OCI-LY1 (cell line): ENCODE measurements at regions not wholly inside any gene's neighbourhood (a gene's known extent, or its start where the extent isn't known, plus 50 kb on each side); places are given as distances from the start of the nearest gene placed in this dataset.

Source experiments
- H2AFZ ChIP-seq: fragments of 200-600 bp; sonication (generic), shearing (Covaris generic); 2 replicates; pipeline ENCODE4 v1.6.0; 2014; ENCODE audit warnings: antibody characterized with exemption, mild to moderate bottlenecking, low read length
- H3F3A ChIP-seq: fragments of 200-600 bp; sonication (generic), shearing (Covaris generic); 2 replicates; pipeline ENCODE4 v1.6.0; 2014; ENCODE audit warnings: mild to moderate bottlenecking, antibody characterized with exemption, low read length, moderate library complexity; ENCODE audit not compliant: insufficient read depth
- H3K27ac ChIP-seq: fragments of 200-600 bp; sonication (generic); 2 replicates; pipeline ENCODE4 v1.5.1; 2014; ENCODE audit warnings: low read length, mixed run types, mild to moderate bottlenecking, low read depth; ENCODE audit not compliant: poor library complexity, severe bottlenecking
- H3K27me3 ChIP-seq: fragments of 200-600 bp; sonication (generic); 2 replicates; pipeline ENCODE4 v1.6.0; 2014; ENCODE audit warnings: antibody characterized with exemption, mild to moderate bottlenecking, low read length, moderate library complexity; ENCODE audit not compliant: insufficient read depth
- H3K36me3 ChIP-seq: fragments of 200-600 bp; sonication (generic); 2 replicates; pipeline ENCODE4 v1.6.1; 2014; ENCODE audit warnings: mild to moderate bottlenecking, antibody characterized with exemption, low read length, moderate library complexity, mixed read lengths; ENCODE audit not compliant: insufficient read depth
- H3K4me1 ChIP-seq: fragments of 200-600 bp; sonication (generic); 2 replicates; pipeline ENCODE4 v1.5.1; 2014; ENCODE audit warnings: mild to moderate bottlenecking, low read length, moderate library complexity; ENCODE audit not compliant: insufficient read depth, severe bottlenecking
- H3K4me2 ChIP-seq: fragments of 200-600 bp; sonication (generic), shearing (Covaris generic); 2 replicates; pipeline ENCODE4 v1.6.1; 2014; ENCODE audit warnings: low read length
- H3K4me3 ChIP-seq: fragments of 200-600 bp; sonication (generic); 2 replicates; pipeline ENCODE4 v1.5.1; 2014; ENCODE audit warnings: low read length, low read depth, mild to moderate bottlenecking, mixed read lengths; ENCODE audit not compliant: poor library complexity, severe bottlenecking
- H3K79me2 ChIP-seq: fragments of 200-600 bp; shearing (Covaris generic); 2 replicates; pipeline ENCODE4 v1.6.1; 2016; ENCODE audit warnings: mixed run types, low read length, mixed read lengths; ENCODE audit not compliant: insufficient read depth
- H3K9ac ChIP-seq: fragments of 200-600 bp; sonication (generic), shearing (Covaris generic); 2 replicates; pipeline ENCODE4 v1.6.1; 2014; ENCODE audit warnings: mild to moderate bottlenecking, low read length, mixed read lengths
- H3K9me2 ChIP-seq: fragments of 200-600 bp; sonication (generic), shearing (Covaris generic); 2 replicates; pipeline ENCODE4 v1.6.1; 2014; ENCODE audit warnings: low read depth, mild to moderate bottlenecking, low read length, mixed read lengths
- H3K9me3 ChIP-seq: fragments of 200-600 bp; shearing (Covaris generic); 2 replicates; pipeline ENCODE4 v1.6.1; 2014; ENCODE audit warnings: low read length, mixed read lengths
- H4K20me1 ChIP-seq: fragments of 200-600 bp; sonication (generic), shearing (Covaris generic); 2 replicates; pipeline ENCODE4 v1.6.0; 2016; ENCODE audit warnings: mild to moderate bottlenecking, low read length; ENCODE audit not compliant: insufficient read depth
- EZH2 ChIP-seq: fragments of 200-600 bp; sonication (generic), shearing (Covaris generic); IDR thresholded peaks from 2 replicates; pipeline ENCODE4 v1.8.0; 2017; ENCODE audit warnings: borderline replicate concordance, mixed run types, mild to moderate bottlenecking, antibody characterized with exemption, low read length, moderate library complexity, mixed read lengths
- TF ChIP-seq, protein P1 (sequence below): fragments of 200-600 bp; sonication (generic), shearing (Covaris generic); IDR thresholded peaks from 2 replicates; pipeline ENCODE4 v1.5.1; 2017; ENCODE audit warnings: mild to moderate bottlenecking, antibody characterized with exemption, low read length, moderate library complexity, mixed read lengths

DNA sequence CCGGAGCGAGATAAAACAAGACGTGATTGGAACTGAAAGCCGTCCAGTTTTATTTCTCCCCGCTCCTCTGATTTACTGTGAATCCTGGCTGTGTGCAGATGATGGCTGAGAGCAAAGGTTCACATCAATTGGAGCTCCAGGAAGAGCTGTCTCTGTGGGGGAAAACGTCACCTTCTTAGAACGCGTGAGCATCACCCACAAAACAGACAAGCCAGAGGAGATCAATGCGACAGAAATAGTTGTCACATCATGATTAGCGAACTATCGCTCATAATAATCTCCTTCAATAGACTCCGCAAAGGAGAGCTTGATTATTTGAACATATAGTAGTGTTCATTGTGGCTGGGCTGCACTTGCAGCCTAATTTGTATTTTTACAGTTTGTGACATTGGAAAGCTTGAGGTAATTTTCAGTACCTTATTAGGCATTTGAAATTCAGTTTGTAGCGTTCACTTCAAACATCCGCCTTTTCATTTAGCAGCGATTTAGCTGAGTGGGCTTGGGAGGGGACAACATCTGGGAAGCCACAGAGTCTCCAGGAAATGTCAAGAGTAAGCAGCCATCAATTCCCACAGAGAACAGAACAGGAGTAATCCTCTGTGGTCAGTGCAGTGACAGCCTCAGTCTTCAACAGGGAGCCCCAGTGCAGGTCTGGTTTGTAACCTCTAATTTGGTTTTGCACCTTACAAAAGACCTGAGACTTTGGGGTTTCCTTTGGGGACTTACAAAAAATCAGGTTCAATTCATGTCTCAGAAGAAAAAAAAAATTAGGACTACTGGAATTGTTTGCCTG, 276.8 kb upstream of the PFKP start:
- Histone ChIP-seq H4K20me1 (no peaks in the 10 kb centered on the region), H3K4me1 (no peaks in the 10 kb centered on the region), H3K9me2 (no peaks in the 10 kb centered on the region), H3K27me3 (no peaks in the 10 kb centered on the region), H3K9ac (no peak overlapping the region), H2AFZ (no peak overlapping the region), H3K79me2 (no peaks in the 10 kb centered on the region), H3K9me3 (no peaks in the 10 kb centered on the region), H3K4me2 (no peak overlapping the region), H3K4me3 (no peak overlapping the region), H3F3A (no peaks in the 10 kb centered on the region), H3K27ac (no peak overlapping the region), H3K36me3 (no peaks in the 10 kb centered on the region)
- TF ChIP-seq, protein P1, sequence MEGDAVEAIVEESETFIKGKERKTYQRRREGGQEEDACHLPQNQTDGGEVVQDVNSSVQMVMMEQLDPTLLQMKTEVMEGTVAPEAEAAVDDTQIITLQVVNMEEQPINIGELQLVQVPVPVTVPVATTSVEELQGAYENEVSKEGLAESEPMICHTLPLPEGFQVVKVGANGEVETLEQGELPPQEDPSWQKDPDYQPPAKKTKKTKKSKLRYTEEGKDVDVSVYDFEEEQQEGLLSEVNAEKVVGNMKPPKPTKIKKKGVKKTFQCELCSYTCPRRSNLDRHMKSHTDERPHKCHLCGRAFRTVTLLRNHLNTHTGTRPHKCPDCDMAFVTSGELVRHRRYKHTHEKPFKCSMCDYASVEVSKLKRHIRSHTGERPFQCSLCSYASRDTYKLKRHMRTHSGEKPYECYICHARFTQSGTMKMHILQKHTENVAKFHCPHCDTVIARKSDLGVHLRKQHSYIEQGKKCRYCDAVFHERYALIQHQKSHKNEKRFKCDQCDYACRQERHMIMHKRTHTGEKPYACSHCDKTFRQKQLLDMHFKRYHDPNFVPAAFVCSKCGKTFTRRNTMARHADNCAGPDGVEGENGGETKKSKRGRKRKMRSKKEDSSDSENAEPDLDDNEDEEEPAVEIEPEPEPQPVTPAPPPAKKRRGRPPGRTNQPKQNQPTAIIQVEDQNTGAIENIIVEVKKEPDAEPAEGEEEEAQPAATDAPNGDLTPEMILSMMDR = no peak
- TF ChIP-seq EZH2 = no peak

DNA sequence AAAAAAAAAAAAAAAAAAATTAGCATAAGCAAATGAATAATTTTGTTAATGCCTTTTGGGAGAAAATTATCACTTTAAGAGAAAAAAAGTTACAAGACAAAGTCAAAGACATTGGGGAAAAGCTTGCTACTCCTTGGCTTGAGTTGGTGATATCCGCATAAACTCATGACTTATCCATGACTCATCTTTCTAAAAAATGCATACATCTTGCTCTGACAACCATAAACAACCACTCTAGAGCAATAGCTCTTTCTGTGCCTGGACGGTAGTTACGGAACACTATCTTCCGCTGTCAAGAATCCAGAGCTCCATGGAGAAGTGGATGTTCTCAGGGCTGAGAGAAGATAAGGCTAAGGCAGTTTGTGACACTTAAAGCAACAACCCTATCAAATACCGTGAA, 281.1 kb upstream of the PFKP start:
- Histone ChIP-seq H3K79me2 (no peaks in the 10 kb centered on the region), H3K4me3 (no peak overlapping the region), H3K27me3 (no peaks in the 10 kb centered on the region), H3K9me3 (no peaks in the 10 kb centered on the region), H3K9me2 (no peaks in the 10 kb centered on the region), H3K4me1 (no peaks in the 10 kb centered on the region), H3K9ac (no peak overlapping the region), H3F3A (no peaks in the 10 kb centered on the region), H3K36me3 (no peaks in the 10 kb centered on the region), H3K27ac (no peak overlapping the region), H2AFZ (no peak overlapping the region), H3K4me2 (no peak overlapping the region), H4K20me1 (no peaks in the 10 kb centered on the region)
- no peak for TF ChIP-seq EZH2
- TF ChIP-seq, protein P1 = no peak

GRCh38 chr10:2784766-2785165, 282.6 kb upstream of the PFKP start:
- no peaks in the 10 kb centered on the region for H4K20me1 ChIP-seq

More at GRCh38 chr10:2784766-2785165, 282.6 kb upstream of the PFKP start:
- H3K27me3 ChIP-seq = no peaks in the 10 kb centered on the region
- H3K9me2 ChIP-seq = no peaks in the 10 kb centered on the region
- no peak overlapping the region for H3K4me3 ChIP-seq
- H3K4me2 ChIP-seq = no peak overlapping the region
- H3K27ac ChIP-seq = no peak overlapping the region
- H3F3A ChIP-seq = no peaks in the 10 kb centered on the region
- no peak overlapping the region for H2AFZ ChIP-seq
- no peaks in the 10 kb centered on the region for H3K4me1 ChIP-seq
- no peaks in the 10 kb centered on the region for H3K9me3 ChIP-seq
- TF ChIP-seq, protein P1 = no peak
- no peak for TF ChIP-seq EZH2
- no peaks in the 10 kb centered on the region for H3K79me2 ChIP-seq
- H3K9ac ChIP-seq = no peak overlapping the region
- no peaks in the 10 kb centered on the region for H3K36me3 ChIP-seq
